Astrocyte of the spinal cord (primary cell): ENCODE measurements at regions not wholly inside any gene's neighbourhood (a gene's known extent, or its start where the extent isn't known, plus 50 kb on each side); places are given as distances from the start of the nearest gene placed in this dataset.

ENCODE experiments used
- DNase-seq: peaks from one replicate; pipeline ENCODE4 v3.0.0; 2011; ENCODE audit warnings: low read depth, low spot score
- H3K4me3 ChIP-seq: 2 replicates; pipeline ENCODE4 v1.5.1; 2011; ENCODE audit warnings: low read depth, mild to moderate bottlenecking, low read length, moderate library complexity
- in situ Hi-C: cut with HindIII; loops from 2 replicates; pipeline ENCODE4 v1.10.0; 2017; ENCODE audit warnings: low sequenced_read_pairs
- TF ChIP-seq, protein P1 (sequence below): IDR thresholded peaks from 2 replicates; pipeline ENCODE4 v1.5.1; 2012; ENCODE audit warnings: low read depth, mild to moderate bottlenecking, low read length, inconsistent platforms

GRCh38 chr22:49152939-49153770 lies 674.5 kb downstream of the BRD1 start:
- TF ChIP-seq, protein P1, sequence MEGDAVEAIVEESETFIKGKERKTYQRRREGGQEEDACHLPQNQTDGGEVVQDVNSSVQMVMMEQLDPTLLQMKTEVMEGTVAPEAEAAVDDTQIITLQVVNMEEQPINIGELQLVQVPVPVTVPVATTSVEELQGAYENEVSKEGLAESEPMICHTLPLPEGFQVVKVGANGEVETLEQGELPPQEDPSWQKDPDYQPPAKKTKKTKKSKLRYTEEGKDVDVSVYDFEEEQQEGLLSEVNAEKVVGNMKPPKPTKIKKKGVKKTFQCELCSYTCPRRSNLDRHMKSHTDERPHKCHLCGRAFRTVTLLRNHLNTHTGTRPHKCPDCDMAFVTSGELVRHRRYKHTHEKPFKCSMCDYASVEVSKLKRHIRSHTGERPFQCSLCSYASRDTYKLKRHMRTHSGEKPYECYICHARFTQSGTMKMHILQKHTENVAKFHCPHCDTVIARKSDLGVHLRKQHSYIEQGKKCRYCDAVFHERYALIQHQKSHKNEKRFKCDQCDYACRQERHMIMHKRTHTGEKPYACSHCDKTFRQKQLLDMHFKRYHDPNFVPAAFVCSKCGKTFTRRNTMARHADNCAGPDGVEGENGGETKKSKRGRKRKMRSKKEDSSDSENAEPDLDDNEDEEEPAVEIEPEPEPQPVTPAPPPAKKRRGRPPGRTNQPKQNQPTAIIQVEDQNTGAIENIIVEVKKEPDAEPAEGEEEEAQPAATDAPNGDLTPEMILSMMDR, result no peak
- H3K4me3 ChIP-seq, result no peak overlapping the region
- DNase-seq, result no peak
- in situ Hi-C loops, result no loop called here

DNA sequence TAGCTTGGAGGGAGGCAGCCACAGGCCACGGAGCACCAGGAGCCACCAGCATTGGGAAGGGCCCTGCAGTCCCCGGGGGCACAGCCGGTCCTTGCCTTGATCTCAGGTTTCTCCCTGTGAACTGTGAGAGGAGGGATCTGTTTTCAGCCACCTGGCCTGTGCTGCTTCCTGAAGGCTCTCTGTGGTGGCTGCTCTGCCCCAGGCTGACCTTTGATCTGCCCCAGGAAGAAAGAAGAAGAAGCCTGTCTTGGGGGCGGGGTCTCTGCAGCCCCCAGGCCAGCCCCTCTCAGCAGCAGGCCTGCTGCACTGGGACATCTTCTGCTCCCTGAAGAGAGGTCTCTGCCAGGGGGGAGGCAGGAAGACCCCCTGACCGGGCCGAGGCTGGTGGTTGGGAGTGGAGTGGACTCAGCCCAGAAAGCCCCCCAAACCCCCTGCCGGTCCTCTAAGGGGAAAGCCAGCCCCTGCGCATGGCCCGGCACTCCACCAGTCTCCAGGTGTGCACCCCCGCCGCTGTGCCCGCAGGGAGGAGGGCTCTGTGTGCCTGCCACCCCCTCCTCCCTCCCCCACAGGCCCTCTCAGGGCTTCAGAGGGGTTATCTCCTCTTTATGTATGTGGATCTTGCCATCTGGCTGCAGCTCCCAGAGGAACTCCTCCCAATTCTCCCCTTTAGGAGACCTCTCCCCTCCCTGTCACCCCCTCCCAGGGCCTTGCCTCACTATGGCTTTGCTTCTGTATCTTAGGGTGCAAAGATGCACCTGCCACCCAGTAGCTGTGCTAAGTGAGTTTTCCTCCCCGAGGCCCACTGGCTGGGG lies 675.3 kb downstream of the BRD1 start:
- no peak for DNase-seq
- in situ Hi-C loops, result no loop called here
- no peak overlapping the region for H3K4me3 ChIP-seq
- TF ChIP-seq, protein P1, result no peak

- TF ChIP-seq, protein P1, result no peak
- in situ Hi-C loops, result no loop called here
- no peak for DNase-seq
- H3K4me3 ChIP-seq, result no peak overlapping the region
Measured at GRCh38 chr22:49151256-49152126, 676.2 kb downstream of the BRD1 start.

GRCh38 chr22:49150801-49151221 lies 676.9 kb downstream of the BRD1 start:
- H3K4me3 ChIP-seq, result no peak overlapping the region
- in situ Hi-C loops, result no loop called here
- DNase-seq, result no peak
- TF ChIP-seq, protein P1, result no peak

- TF ChIP-seq, protein P1, result no peak
- in situ Hi-C loops, result no loop called here
Measured at GRCh38 chr22:49149721-49150608, 677.7 kb downstream of the BRD1 start.

More at GRCh38 chr22:49149721-49150608, 677.7 kb downstream of the BRD1 start:
- DNase-seq, result no peak
- no peak overlapping the region for H3K4me3 ChIP-seq
